ENCODE measurements at regions not wholly inside any gene's neighbourhood (a gene's known extent, or its start where the extent isn't known, plus 50 kb on each side); places are given as distances from the start of the nearest gene placed in this dataset.
A peak's percentile ranks its signal among the peaks of the same experiment; 100 is the strongest.

DNA sequence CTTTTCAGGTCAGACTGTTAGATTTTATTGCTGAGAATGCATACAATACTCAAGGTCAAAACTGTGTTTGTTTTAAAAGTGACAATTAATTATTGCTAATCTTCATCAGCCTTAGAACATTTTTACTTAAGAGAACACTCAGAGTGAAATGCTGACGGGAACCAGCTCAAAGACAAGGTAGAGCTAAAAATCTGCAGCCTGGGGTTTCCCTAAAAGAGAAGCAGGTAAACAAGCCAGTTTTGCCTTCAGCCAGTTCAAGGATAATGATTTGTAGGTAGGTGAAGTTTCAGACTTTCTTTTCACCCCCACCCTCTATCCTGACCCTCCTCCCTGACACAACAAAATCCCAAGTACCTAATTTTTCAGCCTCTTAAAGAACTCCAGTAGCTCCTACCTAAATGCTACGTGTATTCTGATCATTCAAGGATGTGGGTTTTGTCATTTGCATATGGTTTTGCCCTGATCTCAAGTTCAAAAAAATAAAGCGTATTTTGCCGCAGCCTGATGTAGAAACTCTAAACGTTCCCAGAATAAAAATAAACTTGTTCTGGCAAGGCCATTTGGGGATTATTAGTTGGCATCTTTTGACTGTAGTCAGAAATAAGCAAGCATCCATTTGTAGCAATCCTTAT, 407.2 kb downstream of the EFNA5 start:
- no peak for DNase-seq

GRCh38 chr5:107257885-107258520, 412.7 kb downstream of the EFNA5 start:
- no peak for DNase-seq

GRCh38 chr5:107254902-107255234, 415.9 kb downstream of the EFNA5 start:
- DNase-seq, result no peak

DNA sequence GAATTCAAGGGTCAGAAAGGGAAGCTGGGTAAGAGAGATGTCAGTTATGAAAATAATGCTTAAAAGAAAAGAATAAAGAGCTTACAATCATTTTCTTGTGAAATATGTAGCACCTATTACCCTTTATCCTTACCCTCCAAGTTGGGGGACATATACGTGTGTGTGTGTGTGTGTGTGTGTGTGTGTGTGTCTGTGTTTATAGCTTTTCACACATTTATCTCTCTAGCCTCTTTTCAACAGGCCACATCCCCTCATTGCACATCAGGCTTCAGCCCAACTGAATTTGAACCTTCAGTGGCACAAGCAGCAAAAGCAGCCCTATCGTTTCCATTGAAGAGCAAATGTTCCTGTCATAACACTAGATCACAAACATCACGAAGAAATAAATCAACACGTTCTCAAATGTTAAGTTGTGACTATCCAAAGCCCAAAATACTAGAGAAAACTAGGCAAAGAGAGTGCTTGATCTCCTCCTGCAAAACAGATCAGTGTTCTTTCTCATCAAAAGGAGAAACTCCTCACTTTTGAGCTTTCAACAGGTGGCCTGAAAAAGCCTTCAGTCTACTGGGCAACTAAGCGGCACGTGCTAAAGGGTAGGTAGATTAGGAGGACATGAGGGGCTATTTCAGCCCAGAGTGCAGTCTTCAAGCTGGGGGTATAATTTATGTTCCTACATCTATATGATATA, 416.4 kb downstream of the EFNA5 start:
- no peak for DNase-seq

- peak; percentile 54 for DNase-seq
Observed at GRCh38 chr5:107253246-107253645, 417.5 kb downstream of the EFNA5 start.

- no peak for DNase-seq
Observed at GRCh38 chr5:107251151-107251550, 419.6 kb downstream of the EFNA5 start.

- no peak for DNase-seq
Observed at GRCh38 chr5:107248066-107248695, 422.6 kb downstream of the EFNA5 start.

GRCh38 chr5:107247427-107247826, 423.3 kb downstream of the EFNA5 start:
- DNase-seq, result no peak

GRCh38 chr5:107243220-107243579, 427.5 kb downstream of the EFNA5 start:
- DNase-seq, result no peak

GRCh38 chr5:107242411-107243219, 428.1 kb downstream of the EFNA5 start:
- no peak for DNase-seq

DNA sequence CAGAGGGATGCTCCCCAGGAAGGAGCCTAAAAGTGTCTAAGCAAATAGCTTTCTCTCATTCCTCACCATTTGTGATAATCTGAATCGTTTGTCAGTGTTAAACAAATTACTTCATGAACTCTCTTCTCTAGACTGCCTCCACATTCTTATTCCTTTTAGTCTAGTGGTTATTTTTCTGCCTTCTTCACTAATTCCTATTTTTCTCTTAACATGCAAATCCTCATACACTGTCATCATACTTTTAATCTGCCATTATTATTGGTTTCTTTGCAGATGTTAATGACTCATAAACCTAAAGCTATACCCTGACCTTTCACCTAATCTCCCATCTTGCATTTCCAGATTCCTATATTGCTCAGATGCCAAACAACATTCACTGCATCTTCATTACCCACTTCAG, 428.9 kb downstream of the EFNA5 start:
- DNase-seq, result no peak

- DNase-seq, result no peak
Observed at GRCh38 chr5:107235167-107235566, 435.6 kb downstream of the EFNA5 start.

GRCh38 chr5:107232788-107233187, 437.9 kb downstream of the EFNA5 start:
- no peak for DNase-seq

- DNase-seq, result no peak
Observed at GRCh38 chr5:107232293-107232692, 438.4 kb downstream of the EFNA5 start.

GRCh38 chr5:107231191-107231590, 439.5 kb downstream of the EFNA5 start:
- no peak for DNase-seq

DNA sequence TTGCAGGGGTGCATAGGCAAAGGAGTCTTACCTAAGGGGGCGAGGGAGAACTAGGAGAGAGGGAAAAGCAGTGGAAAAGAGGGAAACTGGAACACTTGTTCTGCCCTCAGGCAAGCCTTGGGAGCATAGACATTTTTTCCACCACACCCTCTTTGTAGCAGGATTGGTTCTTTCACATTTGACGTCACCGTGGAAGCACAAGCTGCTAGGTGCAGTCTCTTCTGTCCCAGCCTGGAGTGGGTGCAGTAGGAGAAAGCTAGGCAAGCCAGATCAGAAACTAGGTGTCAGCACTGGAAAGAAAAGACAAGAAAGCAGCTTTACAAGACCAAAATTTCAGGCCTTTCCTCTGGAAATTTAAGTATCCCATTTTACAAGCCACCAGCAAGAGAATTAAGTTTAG, 440.4 kb downstream of the EFNA5 start:
- DNase-seq, result no peak

- no peak for DNase-seq
Observed at GRCh38 chr5:107228226-107228625, 442.5 kb downstream of the EFNA5 start.

DNA sequence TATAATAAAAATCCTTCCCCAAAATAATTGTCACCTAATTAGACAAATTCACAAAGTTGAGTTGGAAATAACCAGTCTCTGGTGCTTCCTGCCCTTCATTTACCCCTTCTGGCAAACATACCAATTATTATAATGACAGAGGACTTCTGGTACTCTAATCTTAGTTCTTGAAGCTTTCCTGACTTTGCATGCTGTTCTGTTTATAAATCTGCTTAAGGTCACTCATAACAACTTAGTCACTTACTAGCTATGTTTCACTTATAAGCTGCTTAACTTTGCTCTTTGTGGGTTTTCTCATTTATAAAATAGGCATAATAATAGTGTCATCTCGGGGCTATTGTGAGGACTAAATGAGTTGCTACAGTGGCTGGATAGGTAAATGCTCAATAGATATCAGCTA, 446.5 kb downstream of the EFNA5 start:
- DNase-seq, result no peak

- no peak for DNase-seq
Observed at GRCh38 chr5:107223066-107223465, 447.7 kb downstream of the EFNA5 start.

- DNase-seq, result no peak
Observed at GRCh38 chr5:107219993-107220392, 450.7 kb downstream of the EFNA5 start.

DNA sequence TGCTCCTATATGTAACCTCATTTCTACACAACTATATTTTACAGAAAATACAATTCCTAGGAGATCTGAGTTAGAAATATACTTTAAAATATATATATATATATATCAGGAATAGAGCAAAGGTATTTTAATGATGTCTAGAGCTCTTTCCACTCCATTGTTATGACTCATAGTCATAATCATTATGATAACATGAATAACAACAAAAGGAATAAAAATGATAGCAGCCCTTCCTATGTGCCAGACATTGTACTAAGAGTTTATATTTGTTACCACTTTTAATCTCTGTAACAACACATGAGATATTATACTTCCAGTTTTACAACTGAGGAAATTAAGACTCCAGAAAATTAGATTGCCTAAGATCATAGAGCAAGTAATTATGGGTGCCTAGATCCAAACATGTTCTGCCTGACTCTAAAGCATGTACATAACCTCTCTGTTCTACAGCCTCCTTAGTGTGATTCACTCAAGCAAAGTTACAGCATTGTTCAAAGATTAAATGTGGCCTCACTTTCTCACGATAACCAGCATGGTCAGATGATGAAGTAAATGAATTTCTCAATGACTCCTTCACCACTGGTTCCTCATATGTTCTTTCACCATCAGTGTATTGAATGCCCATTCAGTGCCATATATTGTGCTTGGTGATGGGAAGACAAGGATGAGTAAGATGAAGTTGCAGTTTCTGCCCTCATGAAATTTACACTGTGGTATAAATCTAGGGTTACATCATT, 452.1 kb downstream of the EFNA5 start:
- DNase-seq, result no peak

DNA sequence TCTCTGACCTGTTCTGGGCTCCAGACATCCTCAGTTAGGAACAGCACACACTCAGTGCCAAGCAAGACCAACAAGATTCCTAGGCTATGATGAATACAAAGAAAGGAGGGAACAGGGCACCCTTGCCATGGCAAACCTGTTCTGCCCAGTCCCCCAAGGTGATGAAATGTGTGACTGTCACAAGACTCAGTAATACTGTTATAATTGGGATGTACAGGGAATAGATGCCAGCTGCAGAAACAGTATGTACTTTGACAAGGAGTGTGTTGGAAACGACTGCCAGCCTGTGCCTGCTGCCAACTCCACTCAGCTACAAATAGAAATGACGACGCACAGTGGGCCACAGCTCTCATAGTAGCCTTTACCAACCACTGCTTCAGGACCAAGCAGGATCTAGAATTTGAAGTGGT, 453.0 kb downstream of the EFNA5 start:
- no peak for DNase-seq
